ENCODE measurements at regions not wholly inside any gene's neighbourhood (a gene's known extent, or its start where the extent isn't known, plus 50 kb on each side); places are given as distances from the start of the nearest gene placed in this dataset.

DNA sequence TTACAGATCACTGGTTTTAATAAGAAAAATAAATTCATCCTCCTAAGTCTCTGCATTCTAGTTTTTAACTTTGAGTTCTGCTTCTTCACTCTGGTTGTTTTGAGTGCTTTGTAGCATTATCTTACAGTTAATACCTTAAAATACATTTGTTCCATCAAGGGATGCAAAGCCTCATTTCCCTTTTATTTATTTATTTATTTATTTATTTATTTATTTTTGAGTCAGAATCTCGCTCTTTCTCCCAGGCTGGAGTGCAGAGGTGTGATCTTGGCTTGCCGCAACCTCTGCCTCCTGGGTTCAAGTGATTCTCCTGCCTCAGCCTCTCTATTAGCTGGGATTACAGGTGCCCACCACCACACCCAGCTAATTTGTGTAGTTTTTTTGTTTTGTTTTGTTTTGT, 147.8 kb downstream of the ZNF326 start:
- POLR2A ChIA-PET, result no interaction called here
- no peak for DNase-seq
- CTCF ChIA-PET, result no interaction called here
- peaks cover 15% of the 10 kb centered on the region for H3K9me3 Mint-ChIP-seq
- no peak overlapping the region for H3K27ac Mint-ChIP-seq
- H3K27me3 Mint-ChIP-seq, result no peaks in the 10 kb centered on the region
- H3K4me1 Mint-ChIP-seq (ENCODE audit: low read depth), result no peaks in the 10 kb centered on the region
- intact Hi-C loops (cut with micrococcal nuclease), result no loop called here
- H3K36me3 Mint-ChIP-seq, result peaks cover 3% of the 10 kb centered on the region
- no peak overlapping the region for H3K4me3 Mint-ChIP-seq

DNA sequence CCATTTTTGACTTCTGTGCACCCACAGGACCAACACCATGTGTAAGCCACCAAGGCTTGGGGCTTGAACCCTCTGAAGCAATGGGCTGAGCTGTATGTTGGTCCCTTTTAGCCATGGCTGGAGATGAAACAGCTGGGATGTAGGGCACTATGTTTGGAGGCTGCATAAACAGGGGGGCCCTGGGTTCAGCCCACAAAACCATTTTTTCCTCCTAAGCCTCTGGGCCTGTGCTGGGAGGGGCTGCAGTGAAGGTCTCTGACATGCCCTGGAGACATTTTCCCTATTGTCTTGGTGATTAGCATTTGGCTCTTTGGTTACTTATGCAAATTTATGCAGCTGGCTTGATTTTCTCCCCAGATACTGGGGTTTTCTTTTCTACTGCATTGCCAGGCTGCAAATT, 144.9 kb downstream of the ZNF326 start:
- Mint-ChIP-seq H3K9me3 (peaks cover 15% of the 10 kb centered on the region), H3K27me3 (no peaks in the 10 kb centered on the region), H3K36me3 (peaks cover 3% of the 10 kb centered on the region), H3K27ac (no peak overlapping the region), H3K4me1 (ENCODE audit: low read depth) (no peaks in the 10 kb centered on the region), H3K4me3 (no peak overlapping the region)
- ChIA-PET CTCF (no interaction called here), POLR2A (no interaction called here)
- intact Hi-C loops (cut with micrococcal nuclease), result loop anchor here (10.0 kb wide), 1 partner anchor 1025 kb away; no protein-coding TSS in a partner anchor
- no peak for DNase-seq

- Mint-ChIP-seq H3K36me3 (peaks cover 2% of the 10 kb centered on the region), H3K27me3 (peaks cover 3% of the 10 kb centered on the region), H3K27ac (no peak overlapping the region), H3K4me1 (ENCODE audit: low read depth) (no peaks in the 10 kb centered on the region), H3K9me3 (peaks cover 11% of the 10 kb centered on the region), H3K4me3 (no peak overlapping the region)
- ChIA-PET CTCF (no interaction called here), POLR2A (no interaction called here)
- DNase-seq, result no peak
- intact Hi-C loops (cut with micrococcal nuclease), result loop anchor here (10.0 kb wide), 1 partner anchor 1030 kb away; no protein-coding TSS in a partner anchor
Observed at GRCh38 chr1:90135286-90135685, 140.4 kb downstream of the ZNF326 start.

- CTCF ChIA-PET, result interaction anchor here (0.7 kb wide), 1 partner anchor 650 kb away, joined by 3 read pairs; no protein-coding TSS in a partner anchor
- no peak overlapping the region for H3K27ac Mint-ChIP-seq
- DNase-seq, result no peak
- peaks cover 3% of the 10 kb centered on the region for H3K9me3 Mint-ChIP-seq
- POLR2A ChIA-PET, result no interaction called here
- no peaks in the 10 kb centered on the region for H3K4me1 Mint-ChIP-seq (ENCODE audit: low read depth)
- no peak overlapping the region for H3K4me3 Mint-ChIP-seq
- no peaks in the 10 kb centered on the region for H3K36me3 Mint-ChIP-seq
- H3K27me3 Mint-ChIP-seq, result peaks cover 3% of the 10 kb centered on the region
- intact Hi-C loops (cut with micrococcal nuclease), result loop anchor here (10.0 kb wide), 1 partner anchor 1030 kb away; no protein-coding TSS in a partner anchor
Observed at GRCh38 chr1:90134175-90134955, 139.5 kb downstream of the ZNF326 start.

GRCh38 chr1:90133133-90133532, 138.2 kb downstream of the ZNF326 start:
- no peaks in the 10 kb centered on the region for H3K9me3 Mint-ChIP-seq
- no peak overlapping the region for H3K4me3 Mint-ChIP-seq
- H3K36me3 Mint-ChIP-seq, result no peaks in the 10 kb centered on the region
- no peaks in the 10 kb centered on the region for H3K4me1 Mint-ChIP-seq (ENCODE audit: low read depth)
- H3K27me3 Mint-ChIP-seq, result peaks cover 3% of the 10 kb centered on the region
- DNase-seq, result no peak
- ChIA-PET CTCF (interaction anchor here (0.6 kb wide), 1 partner anchor 1796 kb away, joined by 3 read pairs; no protein-coding TSS in a partner anchor), POLR2A (no interaction called here)
- intact Hi-C loops (cut with micrococcal nuclease), result loop anchor here (10.0 kb wide), 1 partner anchor 1032 kb away; no protein-coding TSS in a partner anchor
- no peak overlapping the region for H3K27ac Mint-ChIP-seq

DNA sequence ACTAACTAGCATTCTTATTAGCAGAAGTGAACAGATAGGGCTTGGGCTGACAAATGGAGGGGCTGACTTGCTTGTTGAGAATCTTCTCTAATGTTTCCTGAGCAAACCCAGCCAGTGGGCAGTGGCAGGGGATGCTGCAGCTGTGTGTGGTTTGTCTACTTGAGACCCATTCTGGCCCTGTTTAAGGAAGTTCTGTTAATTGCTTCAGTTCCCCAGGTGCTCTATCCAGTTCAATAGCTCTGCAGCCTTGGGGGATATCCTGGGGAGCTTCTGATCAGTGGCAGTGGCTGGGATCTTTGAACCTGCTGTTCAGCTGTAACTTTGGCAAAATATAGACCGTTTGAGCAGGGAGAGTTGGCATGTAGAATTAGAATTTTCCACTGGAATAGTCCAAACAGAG, 137.4 kb downstream of the ZNF326 start:
- no peaks in the 10 kb centered on the region for H3K4me1 Mint-ChIP-seq (ENCODE audit: low read depth)
- no peaks in the 10 kb centered on the region for H3K36me3 Mint-ChIP-seq
- H3K27me3 Mint-ChIP-seq, result peaks cover 3% of the 10 kb centered on the region
- H3K27ac Mint-ChIP-seq, result no peak overlapping the region
- intact Hi-C loops (cut with micrococcal nuclease), result loop anchor here (10.0 kb wide), 1 partner anchor 1032 kb away; no protein-coding TSS in a partner anchor
- no peak for DNase-seq
- no peaks in the 10 kb centered on the region for H3K9me3 Mint-ChIP-seq
- ChIA-PET CTCF (interaction anchor here (0.6 kb wide), 1 partner anchor 1797 kb away, joined by 3 read pairs; no protein-coding TSS in a partner anchor), POLR2A (no interaction called here)
- no peak overlapping the region for H3K4me3 Mint-ChIP-seq

DNA sequence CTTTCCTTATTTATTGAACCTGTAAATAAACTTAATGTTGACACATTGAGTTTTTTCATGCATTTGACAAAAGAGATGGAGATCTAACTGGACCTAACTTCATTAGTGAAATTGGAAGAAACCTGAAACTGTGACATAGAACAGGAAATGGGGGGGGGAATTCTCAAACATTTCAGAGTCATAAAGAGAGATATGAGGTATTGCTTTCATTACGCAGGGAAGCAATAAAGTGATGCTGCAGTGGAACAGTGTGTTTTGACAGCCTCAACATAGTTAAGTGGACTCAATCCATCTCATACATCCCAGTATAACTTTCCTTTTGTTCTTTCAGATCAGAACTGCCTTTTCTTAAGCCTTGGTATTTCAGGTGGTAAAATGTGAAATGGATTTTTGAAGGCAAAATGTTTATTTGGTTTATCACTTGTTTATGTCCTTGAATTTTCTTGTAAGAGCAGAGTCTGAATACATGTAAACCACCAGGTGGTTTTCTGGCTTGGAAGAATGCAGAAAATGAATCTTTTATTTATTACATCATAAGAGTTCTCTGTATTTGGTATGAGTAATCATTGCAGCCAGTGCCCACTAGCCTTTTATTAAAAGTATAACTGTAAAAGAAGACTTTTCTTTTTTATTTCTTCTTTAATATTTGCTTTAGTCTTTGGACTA, 132.5 kb downstream of the ZNF326 start:
- ChIA-PET POLR2A (no interaction called here), CTCF (no interaction called here)
- no peak for DNase-seq
- Mint-ChIP-seq H3K27me3 (peaks cover 5% of the 10 kb centered on the region), H3K4me3 (no peak overlapping the region), H3K4me1 (ENCODE audit: low read depth) (peaks cover 2% of the 10 kb centered on the region), H3K27ac (no peak overlapping the region), H3K36me3 (no peaks in the 10 kb centered on the region), H3K9me3 (no peaks in the 10 kb centered on the region)
- intact Hi-C loops (cut with micrococcal nuclease), result no loop called here

GRCh38 chr1:90126834-90127233, 131.9 kb downstream of the ZNF326 start:
- Mint-ChIP-seq H3K4me1 (ENCODE audit: low read depth) (peaks cover 2% of the 10 kb centered on the region), H3K27me3 (peaks cover 4% of the 10 kb centered on the region), H3K9me3 (no peaks in the 10 kb centered on the region), H3K4me3 (no peak overlapping the region), H3K36me3 (no peaks in the 10 kb centered on the region), H3K27ac (no peak overlapping the region)
- DNase-seq, result no peak
- CTCF ChIA-PET, result no interaction called here
- POLR2A ChIA-PET, result no interaction called here
- intact Hi-C loops (cut with micrococcal nuclease), result no loop called here

DNA sequence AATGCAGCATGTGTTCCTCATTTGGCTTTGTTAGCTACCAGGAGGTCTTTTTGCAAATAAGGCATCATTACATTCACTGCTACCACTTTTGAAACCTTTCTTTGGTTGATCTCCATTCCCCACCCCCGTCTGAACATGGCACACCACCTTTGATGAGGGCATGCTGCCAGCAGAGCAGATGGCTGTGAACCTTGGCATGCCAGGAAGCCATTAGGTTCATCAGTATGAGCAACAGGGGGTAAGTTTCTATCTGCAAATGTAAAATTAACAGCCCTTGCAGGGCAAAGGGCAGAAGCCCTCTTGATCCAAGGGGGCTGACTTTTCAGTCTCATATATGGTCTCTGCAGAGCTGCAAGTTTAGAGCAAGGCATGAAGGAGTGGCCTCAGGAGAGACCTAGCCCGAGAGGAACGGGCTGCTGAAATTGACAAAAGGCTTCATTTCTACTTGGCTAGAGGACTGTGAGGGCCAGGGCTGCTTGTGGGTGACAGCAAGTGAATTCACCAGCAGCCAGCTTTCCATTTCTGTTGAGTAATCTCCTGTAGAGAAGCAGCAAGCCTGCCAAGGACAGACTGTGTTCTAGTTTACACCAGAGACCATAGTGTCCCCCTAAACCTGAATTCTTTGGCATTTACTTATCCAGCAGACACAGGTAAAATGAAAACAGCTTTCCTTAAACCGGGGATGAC, 127.9 kb downstream of the ZNF326 start:
- Mint-ChIP-seq H3K36me3 (no peaks in the 10 kb centered on the region), H3K27ac (no peak overlapping the region), H3K27me3 (peaks cover 8% of the 10 kb centered on the region), H3K9me3 (peaks cover 4% of the 10 kb centered on the region), H3K4me1 (ENCODE audit: low read depth) (peaks cover 2% of the 10 kb centered on the region), H3K4me3 (no peak overlapping the region)
- ChIA-PET POLR2A (no interaction called here), CTCF (no interaction called here)
- no peak for DNase-seq
- intact Hi-C loops (cut with micrococcal nuclease), result no loop called here

DNA sequence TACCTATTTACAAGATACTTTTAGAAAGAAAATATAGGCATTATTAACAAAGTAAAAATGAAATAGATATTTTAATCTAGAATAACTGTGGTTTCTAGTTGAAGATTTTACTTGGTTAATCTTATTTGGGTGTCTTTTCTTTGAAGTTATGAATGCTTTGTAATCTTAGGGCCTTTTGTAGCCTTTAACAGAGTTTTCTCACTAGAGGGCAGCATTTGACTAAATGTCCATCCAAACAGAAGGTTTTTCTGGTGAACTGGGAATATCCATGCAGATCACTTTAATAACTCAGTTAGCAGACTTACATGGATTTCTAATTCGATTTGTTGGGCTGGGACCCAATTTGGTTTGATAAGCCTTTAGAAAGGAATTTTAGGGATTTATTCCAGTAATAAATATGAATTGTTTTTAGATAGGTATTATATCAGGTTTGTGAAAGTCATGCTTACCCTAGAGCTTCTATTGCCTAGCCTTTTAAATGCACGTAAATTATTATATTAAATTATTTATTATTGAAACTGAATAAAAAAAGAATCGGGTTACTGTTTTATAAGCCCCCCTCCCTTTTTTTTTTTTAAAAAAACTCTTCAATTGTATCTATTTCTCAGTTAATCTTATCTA, 119.7 kb downstream of the ZNF326 start:
- no peaks in the 10 kb centered on the region for H3K36me3 Mint-ChIP-seq
- no peak for DNase-seq
- peaks cover 18% of the 10 kb centered on the region for H3K27me3 Mint-ChIP-seq
- ChIA-PET CTCF (interaction anchor here (0.6 to 0.9 kb wide), 4 partner anchors 10 to 465 kb away, joined by 3 to 5 read pairs (median 4); no protein-coding TSS in a partner anchor), POLR2A (no interaction called here)
- H3K4me3 Mint-ChIP-seq, result no peak overlapping the region
- no peaks in the 10 kb centered on the region for H3K9me3 Mint-ChIP-seq
- intact Hi-C loops (cut with micrococcal nuclease), result no loop called here
- H3K27ac Mint-ChIP-seq, result no peak overlapping the region
- H3K4me1 Mint-ChIP-seq (ENCODE audit: low read depth), result no peaks in the 10 kb centered on the region

DNA sequence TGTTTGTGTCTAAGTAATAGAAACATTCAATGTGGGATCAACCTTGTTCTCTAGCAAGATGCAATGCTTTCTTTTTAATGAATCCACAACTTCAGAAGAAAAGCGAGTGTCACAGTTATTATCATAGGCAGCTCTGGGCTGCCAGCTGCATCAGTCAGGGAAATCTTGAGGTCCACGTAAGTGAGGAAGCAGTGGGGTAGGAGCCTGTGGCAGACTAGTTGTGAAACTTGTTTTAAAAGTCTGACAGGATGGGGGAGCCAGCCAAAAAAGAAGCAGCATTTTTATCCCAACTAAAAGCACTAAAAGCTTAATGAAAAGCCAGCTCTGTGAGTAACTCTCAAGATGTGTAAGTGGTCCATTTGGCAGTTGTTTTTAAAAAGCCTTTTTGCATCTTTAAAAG, 113.1 kb downstream of the ZNF326 start:
- Mint-ChIP-seq H3K4me3 (no peak overlapping the region), H3K9me3 (no peaks in the 10 kb centered on the region), H3K27me3 (peaks cover 7% of the 10 kb centered on the region), H3K27ac (no peak overlapping the region), H3K36me3 (no peaks in the 10 kb centered on the region), H3K4me1 (ENCODE audit: low read depth) (no peaks in the 10 kb centered on the region)
- intact Hi-C loops (cut with micrococcal nuclease), result no loop called here
- DNase-seq, result no peak
- ChIA-PET CTCF (no interaction called here), POLR2A (no interaction called here)

- H3K4me1 Mint-ChIP-seq (ENCODE audit: low read depth), result no peaks in the 10 kb centered on the region
- no peaks in the 10 kb centered on the region for H3K36me3 Mint-ChIP-seq
- intact Hi-C loops (cut with micrococcal nuclease), result no loop called here
- no peak overlapping the region for H3K27ac Mint-ChIP-seq
- DNase-seq, result no peak
- H3K9me3 Mint-ChIP-seq, result no peaks in the 10 kb centered on the region
- H3K27me3 Mint-ChIP-seq, result peaks cover 5% of the 10 kb centered on the region
- H3K4me3 Mint-ChIP-seq, result no peak overlapping the region
- CTCF ChIA-PET, result no interaction called here
- POLR2A ChIA-PET, result no interaction called here
Observed at GRCh38 chr1:90106311-90106710, 111.4 kb downstream of the ZNF326 start.
